ENCODE measurements at regions not wholly inside any gene's neighbourhood (a gene's known extent, or its start where the extent isn't known, plus 50 kb on each side); places are given as distances from the start of the nearest gene placed in this dataset.

DNA sequence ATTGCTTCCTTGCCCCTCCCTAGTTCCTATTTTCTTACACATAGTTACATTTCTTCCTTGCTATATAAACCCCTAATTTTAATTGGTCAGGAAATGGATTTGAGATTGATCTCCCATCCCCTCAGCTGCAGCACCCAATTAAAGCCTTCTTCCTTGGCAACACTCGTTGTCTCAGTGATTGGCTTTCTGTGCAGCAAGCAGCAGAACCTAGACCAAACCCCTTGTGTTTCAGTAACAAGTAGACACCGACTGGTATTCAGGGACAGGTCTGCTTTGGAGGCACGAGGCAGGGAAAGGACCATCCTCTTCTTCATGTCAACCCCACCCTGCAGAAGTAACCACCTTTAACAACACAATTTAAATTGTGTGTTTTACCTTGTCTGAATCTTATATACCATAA is 152.6 kb downstream of the RPAP3 start:
- no peak overlapping the region for H3K4me3 ChIP-seq (ENCODE audit: low read depth in 2 of 2, low read length in 1 of 2)
- no peaks in the 10 kb centered on the region for H3K36me3 ChIP-seq (replicated peaks in 1 of 2; ENCODE audit: control insufficient read depth in 1 of 2, insufficient read depth in 2 of 2, low read length in 1 of 2)
- H3K27ac ChIP-seq (ENCODE audit: low read depth in 2 of 2, low read length in 1 of 2): no peak overlapping the region
- H2AFZ ChIP-seq (ENCODE audit: low read depth): no peak overlapping the region
- no peak for TF ChIP-seq RCOR1 (IDR thresholded peaks at IDR 0.05; ENCODE audit: low read length)
- no peak for TF ChIP-seq YY1 (IDR thresholded peaks at IDR 0.05; ENCODE audit: low read depth)
- WGBS (ENCODE audit: low lambda C conversion rate): 3% methylated on average over 3 of the region's 3 CpGs
- no peaks in the 10 kb centered on the region for H4K20me1 ChIP-seq (ENCODE audit: insufficient read depth)
- no peaks in the 10 kb centered on the region for H3F3A ChIP-seq (replicated peaks; ENCODE audit: insufficient read depth)
- H3K27me3 ChIP-seq (ENCODE audit: insufficient read depth): no peaks in the 10 kb centered on the region; the same call in 1 of the 2 replicates
- H3K4me1 ChIP-seq (ENCODE audit: control insufficient read depth in 1 of 2, insufficient read depth in 2 of 2, low read depth in 1 of 2, low read length in 1 of 2): no peaks in the 10 kb centered on the region
- POLR2A ChIA-PET: no interaction called here
- no peaks in the 10 kb centered on the region for H3K9me3 ChIP-seq
- CTCF ChIA-PET: no interaction called here
- no peaks in the 10 kb centered on the region for H3K9me2 ChIP-seq
- H3K79me2 ChIP-seq (ENCODE audit: insufficient read depth): no peaks in the 10 kb centered on the region
- no peak overlapping the region for H3K9ac ChIP-seq
- no peak for DNase-seq
- H3K4me2 ChIP-seq: no peak overlapping the region

GRCh38 chr12:47551426-47551851 is 154.4 kb downstream of the RPAP3 start:
- Histone ChIP-seq H2AFZ (ENCODE audit: low read depth) (no peak overlapping the region), H3K9me3 (no peaks in the 10 kb centered on the region), H3F3A (replicated peaks; ENCODE audit: insufficient read depth) (no peaks in the 10 kb centered on the region), H3K4me3 (ENCODE audit: low read depth in 2 of 2, low read length in 1 of 2) (no peak overlapping the region), H3K79me2 (ENCODE audit: insufficient read depth) (no peaks in the 10 kb centered on the region), H3K4me1 (ENCODE audit: control insufficient read depth in 1 of 2, insufficient read depth in 2 of 2, low read depth in 1 of 2, low read length in 1 of 2) (no peaks in the 10 kb centered on the region), H3K9ac (no peak overlapping the region), H3K36me3 (replicated peaks in 1 of 2; ENCODE audit: control insufficient read depth in 1 of 2, insufficient read depth in 2 of 2, low read length in 1 of 2) (no peaks in the 10 kb centered on the region), H3K27me3 (ENCODE audit: insufficient read depth) (no peaks in the 10 kb centered on the region), H3K9me2 (no peaks in the 10 kb centered on the region), H3K4me2 (no peak overlapping the region), H3K27ac (ENCODE audit: low read depth in 2 of 2, low read length in 1 of 2) (no peak overlapping the region), H4K20me1 (ENCODE audit: insufficient read depth) (no peaks in the 10 kb centered on the region)
- 11% methylated on average over 3 of the region's 3 CpGs for WGBS (ENCODE audit: low lambda C conversion rate)
- TF ChIP-seq MEF2A (IDR thresholded peaks at IDR 0.05; ENCODE audit: borderline replicate concordance, low read depth): no peak
- no peak for DNase-seq
- ChIA-PET POLR2A (no interaction called here), CTCF (no interaction called here)

DNA sequence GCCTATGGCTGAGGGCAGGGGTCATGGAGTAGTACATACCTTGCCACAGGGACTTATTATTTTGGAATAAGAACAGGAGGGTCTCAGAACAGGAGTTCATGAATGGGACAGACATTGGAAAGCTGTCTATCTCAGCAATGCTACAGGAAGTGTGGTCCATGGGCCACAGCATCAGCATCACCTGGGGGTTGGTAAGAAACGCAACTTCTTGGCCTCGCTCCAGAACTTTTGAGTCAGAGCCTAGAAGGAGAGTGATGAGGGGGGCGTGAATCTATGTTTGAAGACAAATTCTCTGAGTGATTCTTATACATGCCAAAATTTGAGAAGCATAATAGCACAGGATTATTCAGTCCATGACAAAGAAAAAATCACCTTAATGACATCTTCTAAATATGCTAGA is 156.6 kb downstream of the RPAP3 start:
- no peaks in the 10 kb centered on the region for H3K9me3 ChIP-seq
- no peaks in the 10 kb centered on the region for H3K36me3 ChIP-seq (replicated peaks in 1 of 2; ENCODE audit: control insufficient read depth in 1 of 2, insufficient read depth in 2 of 2, low read length in 1 of 2)
- no peak overlapping the region for H3K27ac ChIP-seq (ENCODE audit: low read depth in 2 of 2, low read length in 1 of 2)
- ChIA-PET POLR2A (no interaction called here), CTCF (interaction anchor here (1.4 kb wide), 1 partner anchor 103 kb away, joined by 3 read pairs; no protein-coding TSS in a partner anchor)
- no peaks in the 10 kb centered on the region for H3F3A ChIP-seq (replicated peaks; ENCODE audit: insufficient read depth)
- no peaks in the 10 kb centered on the region for H3K27me3 ChIP-seq (ENCODE audit: insufficient read depth)
- no peak for DNase-seq
- no peak overlapping the region for H3K4me3 ChIP-seq (ENCODE audit: low read depth in 2 of 2, low read length in 1 of 2)
- H3K4me1 ChIP-seq (ENCODE audit: control insufficient read depth in 1 of 2, insufficient read depth in 2 of 2, low read depth in 1 of 2, low read length in 1 of 2): no peaks in the 10 kb centered on the region
- H2AFZ ChIP-seq (ENCODE audit: low read depth): no peak overlapping the region
- WGBS (ENCODE audit: low lambda C conversion rate): 21% methylated on average over 3 of the region's 3 CpGs
- no peaks in the 10 kb centered on the region for H4K20me1 ChIP-seq (ENCODE audit: insufficient read depth)
- H3K9ac ChIP-seq: no peak overlapping the region
- no peaks in the 10 kb centered on the region for H3K9me2 ChIP-seq
- H3K4me2 ChIP-seq: no peak overlapping the region
- H3K79me2 ChIP-seq (ENCODE audit: insufficient read depth): no peaks in the 10 kb centered on the region
- TF ChIP-seq, protein P1, sequence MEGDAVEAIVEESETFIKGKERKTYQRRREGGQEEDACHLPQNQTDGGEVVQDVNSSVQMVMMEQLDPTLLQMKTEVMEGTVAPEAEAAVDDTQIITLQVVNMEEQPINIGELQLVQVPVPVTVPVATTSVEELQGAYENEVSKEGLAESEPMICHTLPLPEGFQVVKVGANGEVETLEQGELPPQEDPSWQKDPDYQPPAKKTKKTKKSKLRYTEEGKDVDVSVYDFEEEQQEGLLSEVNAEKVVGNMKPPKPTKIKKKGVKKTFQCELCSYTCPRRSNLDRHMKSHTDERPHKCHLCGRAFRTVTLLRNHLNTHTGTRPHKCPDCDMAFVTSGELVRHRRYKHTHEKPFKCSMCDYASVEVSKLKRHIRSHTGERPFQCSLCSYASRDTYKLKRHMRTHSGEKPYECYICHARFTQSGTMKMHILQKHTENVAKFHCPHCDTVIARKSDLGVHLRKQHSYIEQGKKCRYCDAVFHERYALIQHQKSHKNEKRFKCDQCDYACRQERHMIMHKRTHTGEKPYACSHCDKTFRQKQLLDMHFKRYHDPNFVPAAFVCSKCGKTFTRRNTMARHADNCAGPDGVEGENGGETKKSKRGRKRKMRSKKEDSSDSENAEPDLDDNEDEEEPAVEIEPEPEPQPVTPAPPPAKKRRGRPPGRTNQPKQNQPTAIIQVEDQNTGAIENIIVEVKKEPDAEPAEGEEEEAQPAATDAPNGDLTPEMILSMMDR (IDR thresholded peaks at IDR 0.05): no peak
- no peak for TF ChIP-seq NFIC (IDR thresholded peaks at IDR 0.05; ENCODE audit: borderline replicate concordance)
- TF ChIP-seq ELF1 (IDR thresholded peaks at IDR 0.05): no peak
- no peak for TF ChIP-seq SIN3A (IDR thresholded peaks at IDR 0.05; ENCODE audit: borderline replicate concordance, low read depth, low read length)
- no peak for TF ChIP-seq RCOR1 (IDR thresholded peaks at IDR 0.05; ENCODE audit: low read length)
- TF ChIP-seq, protein P2, sequence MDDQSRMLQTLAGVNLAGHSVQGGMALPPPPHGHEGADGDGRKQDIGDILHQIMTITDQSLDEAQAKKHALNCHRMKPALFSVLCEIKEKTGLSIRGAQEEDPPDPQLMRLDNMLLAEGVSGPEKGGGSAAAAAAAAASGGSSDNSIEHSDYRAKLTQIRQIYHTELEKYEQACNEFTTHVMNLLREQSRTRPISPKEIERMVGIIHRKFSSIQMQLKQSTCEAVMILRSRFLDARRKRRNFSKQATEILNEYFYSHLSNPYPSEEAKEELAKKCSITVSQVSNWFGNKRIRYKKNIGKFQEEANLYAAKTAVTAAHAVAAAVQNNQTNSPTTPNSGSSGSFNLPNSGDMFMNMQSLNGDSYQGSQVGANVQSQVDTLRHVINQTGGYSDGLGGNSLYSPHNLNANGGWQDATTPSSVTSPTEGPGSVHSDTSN (IDR thresholded peaks at IDR 0.05): no peak
- TF ChIP-seq FOSL2 (IDR thresholded peaks at IDR 0.05; ENCODE audit: borderline replicate concordance, low read depth): no peak
- TF ChIP-seq GABPA (IDR thresholded peaks at IDR 0.05; ENCODE audit: low read depth): no peak
- no peak for TF ChIP-seq FOXM1 (IDR thresholded peaks at IDR 0.05; ENCODE audit: low read depth)
- no peak for TF ChIP-seq EZH2phosphoT487 (IDR thresholded peaks at IDR 0.05; ENCODE audit: borderline replicate concordance, low read depth)
- TF ChIP-seq, protein P3, sequence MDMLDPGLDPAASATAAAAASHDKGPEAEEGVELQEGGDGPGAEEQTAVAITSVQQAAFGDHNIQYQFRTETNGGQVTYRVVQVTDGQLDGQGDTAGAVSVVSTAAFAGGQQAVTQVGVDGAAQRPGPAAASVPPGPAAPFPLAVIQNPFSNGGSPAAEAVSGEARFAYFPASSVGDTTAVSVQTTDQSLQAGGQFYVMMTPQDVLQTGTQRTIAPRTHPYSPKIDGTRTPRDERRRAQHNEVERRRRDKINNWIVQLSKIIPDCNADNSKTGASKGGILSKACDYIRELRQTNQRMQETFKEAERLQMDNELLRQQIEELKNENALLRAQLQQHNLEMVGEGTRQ (IDR thresholded peaks at IDR 0.05; ENCODE audit: borderline replicate concordance, low read depth, low read length): no peak
- no peak for TF ChIP-seq FOXJ3 (CRISPR knock-in tag; IDR thresholded peaks at IDR 0.05)
- TF ChIP-seq, protein P4, sequence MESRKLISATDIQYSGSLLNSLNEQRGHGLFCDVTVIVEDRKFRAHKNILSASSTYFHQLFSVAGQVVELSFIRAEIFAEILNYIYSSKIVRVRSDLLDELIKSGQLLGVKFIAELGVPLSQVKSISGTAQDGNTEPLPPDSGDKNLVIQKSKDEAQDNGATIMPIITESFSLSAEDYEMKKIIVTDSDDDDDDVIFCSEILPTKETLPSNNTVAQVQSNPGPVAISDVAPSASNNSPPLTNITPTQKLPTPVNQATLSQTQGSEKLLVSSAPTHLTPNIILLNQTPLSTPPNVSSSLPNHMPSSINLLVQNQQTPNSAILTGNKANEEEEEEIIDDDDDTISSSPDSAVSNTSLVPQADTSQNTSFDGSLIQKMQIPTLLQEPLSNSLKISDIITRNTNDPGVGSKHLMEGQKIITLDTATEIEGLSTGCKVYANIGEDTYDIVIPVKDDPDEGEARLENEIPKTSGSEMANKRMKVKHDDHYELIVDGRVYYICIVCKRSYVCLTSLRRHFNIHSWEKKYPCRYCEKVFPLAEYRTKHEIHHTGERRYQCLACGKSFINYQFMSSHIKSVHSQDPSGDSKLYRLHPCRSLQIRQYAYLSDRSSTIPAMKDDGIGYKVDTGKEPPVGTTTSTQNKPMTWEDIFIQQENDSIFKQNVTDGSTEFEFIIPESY (IDR thresholded peaks at IDR 0.05; ENCODE audit: borderline replicate concordance, low read depth): no peak
- no peak for TF ChIP-seq MEF2A (IDR thresholded peaks at IDR 0.05; ENCODE audit: borderline replicate concordance, low read depth)
- TF ChIP-seq RFX5 (IDR thresholded peaks at IDR 0.05; ENCODE audit: low read length): no peak
- no peak for TF ChIP-seq POLR2AphosphoS5 (IDR thresholded peaks at IDR 0.05; ENCODE audit: low read depth, low read length)

Measured in SK-N-SH (cell line).